ENCODE measurements at regions not wholly inside any gene's neighbourhood (a gene's known extent, or its start where the extent isn't known, plus 50 kb on each side); places are given as distances from the start of the nearest gene placed in this dataset.

- no peak for TF ChIP-seq CTCF (IDR thresholded peaks at IDR 0.05)
- TF ChIP-seq POLR2AphosphoS5 (IDR thresholded peaks at IDR 0.05): no peak
Observed at GRCh38 chr11:19366992-19367709, 126.4 kb upstream of the E2F8 start.

All from prostate gland (tissue), 2 donors.